Fibroblast of lung (primary cell): ENCODE measurements at regions not wholly inside any gene's neighbourhood (a gene's known extent, or its start where the extent isn't known, plus 50 kb on each side); places are given as distances from the start of the nearest gene placed in this dataset.

Experiments used
- DNase-seq, 2 donors: peaks; one replicate each; pipeline versions ENCODE4 v3.0.0 to v3.0.0-alpha.2; 2010; ENCODE audit warnings: low read depth in 2 of 2
- H2AFZ ChIP-seq: 2 replicates; pipeline ENCODE4 v1.5.1; 2012; ENCODE audit warnings: low read length, control low read depth, inconsistent platforms
- H3K27ac ChIP-seq: 2 replicates; pipeline ENCODE4 v1.5.1; 2011; ENCODE audit warnings: low read length, control low read depth; ENCODE audit not compliant: insufficient read depth
- H3K27me3 ChIP-seq: 2 replicates; pipeline ENCODE4 v1.5.1; 2011; ENCODE audit warnings: mild to moderate bottlenecking, low read length; ENCODE audit not compliant: control insufficient read depth, insufficient read depth
- H3K36me3 ChIP-seq: 2 replicates; pipeline ENCODE4 v1.5.1; 2011; ENCODE audit warnings: low read length; ENCODE audit not compliant: control insufficient read depth, insufficient read depth
- H3K4me1 ChIP-seq: 2 replicates; pipeline ENCODE4 v1.5.1; 2011; ENCODE audit warnings: low read length; ENCODE audit not compliant: control insufficient read depth, insufficient read depth; ENCODE audit errors: extremely low read depth
- H3K4me2 ChIP-seq: 2 replicates; pipeline ENCODE4 v1.5.1; 2011; ENCODE audit warnings: low read length, control low read depth; ENCODE audit not compliant: insufficient read depth; ENCODE audit errors: extremely low read depth
- H3K4me3 ChIP-seq, 4 experiments: fragments of 200-600 bp in 1 of 4; sonication (generic) in 1 of 4; replicated peaks in 1 of 4; 2 replicates each; pipeline ENCODE4 v1.5.1; 2011 to 2016; ENCODE audit warnings: low read length in 4 of 4, low read depth in 3 of 4, mild to moderate bottlenecking in 3 of 4, control low read depth in 2 of 4, inconsistent platforms in 1 of 4, mixed read lengths in 1 of 4; ENCODE audit not compliant: insufficient read depth in 1 of 4; ENCODE audit errors: control extremely low read depth in 1 of 4
- H3K79me2 ChIP-seq: 2 replicates; pipeline ENCODE4 v1.5.1; 2012; ENCODE audit warnings: mild to moderate bottlenecking, low read length, inconsistent platforms; ENCODE audit not compliant: control insufficient read depth, insufficient read depth
- H3K9ac ChIP-seq: 2 replicates; pipeline ENCODE4 v1.5.1; 2011; ENCODE audit warnings: mild to moderate bottlenecking, low read length, control low read depth; ENCODE audit not compliant: insufficient read depth
- H3K9me3 ChIP-seq: 2 replicates; pipeline ENCODE4 v1.5.1; 2012; ENCODE audit warnings: low read depth, low read length; ENCODE audit not compliant: control insufficient read depth, insufficient read depth
- H4K20me1 ChIP-seq: 2 replicates; pipeline ENCODE4 v1.5.1; 2011; ENCODE audit warnings: low read length; ENCODE audit not compliant: control insufficient read depth, insufficient read depth; ENCODE audit errors: extremely low read depth
- EZH2 ChIP-seq: IDR thresholded peaks from 2 replicates; pipeline ENCODE4 v1.5.1; 2012; ENCODE audit warnings: low read length, control low read depth, mild to moderate bottlenecking; ENCODE audit errors: missing control alignments
- TF ChIP-seq, protein P1 (sequence below), 2 donors: IDR thresholded peaks in 1 of 2; conservative IDR thresholded peaks in 1 of 2; 1 replicate in 1 of 2; 2 replicates in 1 of 2; pipeline ENCODE4 v1.5.1; 2011 to 2012; ENCODE audit warnings: low read length in 2 of 2, control low read depth in 1 of 2, inconsistent platforms in 1 of 2, low read depth in 1 of 2, mild to moderate bottlenecking in 1 of 2

DNA sequence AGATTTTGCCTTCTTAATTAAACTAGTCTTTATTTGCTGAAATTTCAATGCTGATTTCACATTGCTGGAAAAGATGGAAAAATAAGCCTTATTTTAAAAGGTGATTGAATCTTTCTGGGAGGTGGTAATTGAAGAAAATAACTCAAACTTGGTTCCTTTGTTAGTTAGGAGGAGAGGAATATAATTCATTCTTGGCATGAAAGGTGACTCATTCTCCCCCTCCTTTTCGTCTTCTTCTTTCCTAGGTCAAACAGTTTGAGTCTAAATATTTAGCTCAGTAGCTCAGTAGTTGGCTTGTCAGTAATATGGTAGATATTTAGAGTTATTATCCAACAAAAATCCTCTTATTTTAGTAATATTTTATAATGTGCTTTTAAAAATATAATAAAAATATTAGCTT is 353.9 kb upstream of the MEF2C start:
- H3K9ac ChIP-seq, result no peak overlapping the region
- H2AFZ ChIP-seq, result no peak overlapping the region
- no peaks in the 10 kb centered on the region for H3K79me2 ChIP-seq
- no peak overlapping the region for H3K27ac ChIP-seq
- H3K27me3 ChIP-seq, result no peaks in the 10 kb centered on the region
- H3K4me1 ChIP-seq, result no peaks in the 10 kb centered on the region
- no peaks in the 10 kb centered on the region for H3K9me3 ChIP-seq
- peak; percentile 20 to 65 for DNase-seq
- H3K36me3 ChIP-seq, result no peaks in the 10 kb centered on the region
- no peak for TF ChIP-seq EZH2
- TF ChIP-seq, protein P1, sequence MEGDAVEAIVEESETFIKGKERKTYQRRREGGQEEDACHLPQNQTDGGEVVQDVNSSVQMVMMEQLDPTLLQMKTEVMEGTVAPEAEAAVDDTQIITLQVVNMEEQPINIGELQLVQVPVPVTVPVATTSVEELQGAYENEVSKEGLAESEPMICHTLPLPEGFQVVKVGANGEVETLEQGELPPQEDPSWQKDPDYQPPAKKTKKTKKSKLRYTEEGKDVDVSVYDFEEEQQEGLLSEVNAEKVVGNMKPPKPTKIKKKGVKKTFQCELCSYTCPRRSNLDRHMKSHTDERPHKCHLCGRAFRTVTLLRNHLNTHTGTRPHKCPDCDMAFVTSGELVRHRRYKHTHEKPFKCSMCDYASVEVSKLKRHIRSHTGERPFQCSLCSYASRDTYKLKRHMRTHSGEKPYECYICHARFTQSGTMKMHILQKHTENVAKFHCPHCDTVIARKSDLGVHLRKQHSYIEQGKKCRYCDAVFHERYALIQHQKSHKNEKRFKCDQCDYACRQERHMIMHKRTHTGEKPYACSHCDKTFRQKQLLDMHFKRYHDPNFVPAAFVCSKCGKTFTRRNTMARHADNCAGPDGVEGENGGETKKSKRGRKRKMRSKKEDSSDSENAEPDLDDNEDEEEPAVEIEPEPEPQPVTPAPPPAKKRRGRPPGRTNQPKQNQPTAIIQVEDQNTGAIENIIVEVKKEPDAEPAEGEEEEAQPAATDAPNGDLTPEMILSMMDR (conservative IDR thresholded peaks at IDR 0.05 in 1 of 2, IDR thresholded peaks at IDR 0.05 in 1 of 2; ENCODE audit: low read depth in 1 of 2, low read length in 2 of 2), result no peak
- no peaks in the 10 kb centered on the region for H4K20me1 ChIP-seq
- H3K4me2 ChIP-seq, result no peak overlapping the region
- H3K4me3 ChIP-seq, result no peak overlapping the region

DNA sequence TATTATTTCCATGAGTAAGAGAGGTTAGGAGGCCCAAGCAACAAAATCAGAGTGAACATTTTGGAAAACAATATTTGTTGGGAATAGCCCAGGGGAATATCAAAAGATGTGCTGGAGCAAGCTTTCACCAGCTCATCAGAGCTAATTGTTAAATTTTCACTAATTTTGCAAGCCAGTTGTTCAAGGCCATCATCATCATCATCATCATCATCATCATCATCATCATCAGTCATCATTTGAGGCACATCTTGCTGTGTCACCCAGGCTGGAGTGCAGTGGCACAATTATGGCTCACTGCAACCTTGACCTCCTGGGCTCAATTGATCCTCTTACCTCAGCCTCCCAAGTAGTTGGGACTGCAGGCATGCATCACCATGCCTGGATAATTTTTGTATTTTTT is 350.5 kb upstream of the MEF2C start:
- Histone ChIP-seq H2AFZ (no peak overlapping the region), H3K36me3 (no peaks in the 10 kb centered on the region), H3K4me1 (no peaks in the 10 kb centered on the region), H3K27ac (no peak overlapping the region), H3K27me3 (no peaks in the 10 kb centered on the region), H3K4me2 (no peak overlapping the region), H3K9ac (no peak overlapping the region), H4K20me1 (no peaks in the 10 kb centered on the region), H3K79me2 (no peaks in the 10 kb centered on the region), H3K4me3 (no peak overlapping the region), H3K9me3 (no peaks in the 10 kb centered on the region)
- TF ChIP-seq, protein P1 (conservative IDR thresholded peaks at IDR 0.05 in 1 of 2, IDR thresholded peaks at IDR 0.05 in 1 of 2; ENCODE audit: low read depth in 1 of 2, low read length in 2 of 2), result no peak
- no peak for TF ChIP-seq EZH2
- DNase-seq, result no peak

DNA sequence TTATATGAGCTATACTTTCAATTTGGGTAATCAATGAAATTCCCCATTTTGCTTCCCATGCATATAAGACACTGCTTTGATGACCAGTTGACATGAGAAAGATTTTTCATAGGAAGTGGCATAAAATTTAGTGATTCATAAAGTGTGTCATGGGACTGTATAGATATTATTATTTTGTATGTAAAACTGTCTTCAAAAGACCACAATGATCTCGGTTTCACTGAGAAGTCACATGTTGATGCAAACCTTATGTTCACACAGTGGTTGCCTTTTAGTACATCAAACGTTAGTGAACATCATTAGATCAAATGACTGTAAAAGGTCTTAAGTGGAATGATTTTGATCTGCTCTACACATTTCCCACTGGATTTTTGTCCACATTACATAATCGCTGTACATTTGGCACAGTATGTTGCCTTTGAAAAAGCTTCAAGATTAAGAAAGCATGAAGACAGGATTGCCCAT is 349.2 kb upstream of the MEF2C start:
- Histone ChIP-seq H3K27me3 (no peaks in the 10 kb centered on the region), H3K36me3 (no peaks in the 10 kb centered on the region), H2AFZ (no peak overlapping the region), H3K9me3 (no peaks in the 10 kb centered on the region), H3K4me3 (no peak overlapping the region), H3K9ac (no peak overlapping the region), H3K27ac (no peak overlapping the region), H3K79me2 (no peaks in the 10 kb centered on the region), H3K4me1 (no peaks in the 10 kb centered on the region), H3K4me2 (no peak overlapping the region), H4K20me1 (no peaks in the 10 kb centered on the region)
- TF ChIP-seq EZH2, result no peak
- peak in 1 of 2 donors; percentile 6 for DNase-seq
